ENCODE measurements at regions not wholly inside any gene's neighbourhood (a gene's known extent, or its start where the extent isn't known, plus 50 kb on each side); places are given as distances from the start of the nearest gene placed in this dataset.
"Not testable (repeated sequence)": the region's sequence is repeated elsewhere in the genome, so short reads cannot be mapped to it uniquely, and the experiment has no call there.

DNA sequence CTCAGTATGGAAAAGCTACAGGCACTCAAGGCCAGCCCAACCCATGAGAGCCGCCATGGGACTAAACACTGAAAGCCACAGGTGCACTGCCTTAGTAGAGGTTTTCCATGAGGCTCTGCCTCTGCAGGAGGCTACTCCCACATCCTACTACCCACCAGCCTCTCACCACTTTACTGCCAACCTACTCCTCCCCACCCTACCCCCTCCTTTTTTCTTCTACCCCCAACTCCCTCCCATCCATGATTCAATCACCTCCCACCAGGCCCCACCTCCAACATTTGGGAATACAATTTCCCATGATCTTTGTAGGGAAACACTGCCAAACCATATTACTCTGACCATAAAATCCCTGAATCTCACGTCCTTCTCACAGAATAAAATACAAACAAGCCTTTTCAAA lies 101.6 kb upstream of the CTSV start:
- no peak overlapping the region for H3K4me2 ChIP-seq (ENCODE audit: control insufficient read depth, insufficient read depth)
- CTCF ChIA-PET: no interaction called here
- no peaks in the 10 kb centered on the region for H3K4me1 ChIP-seq (ENCODE audit: control insufficient read depth, insufficient read depth, low read length)
- H4K20me1 ChIP-seq (ENCODE audit: control insufficient read depth, insufficient read depth): no peaks in the 10 kb centered on the region
- POLR2A ChIA-PET: no interaction called here
- no peaks in the 10 kb centered on the region for H3K79me2 ChIP-seq (ENCODE audit: control insufficient read depth, insufficient read depth, low read length)
- no peaks in the 10 kb centered on the region for H3K27me3 ChIP-seq (replicated peaks in 1 of 2; ENCODE audit: control insufficient read depth in 2 of 2, insufficient read depth in 2 of 2, low read length in 1 of 2)
- H3K4me3 ChIP-seq: no peak overlapping the region
- no TSS peak for BruUV-seq (replicated peaks)
- intact Hi-C loops (cut with micrococcal nuclease; ENCODE audit: unreplicated experiment) (no loop called here), in situ Hi-C loops (cut with MboI) (no loop called here)
- RAD21 ChIA-PET (ENCODE audit: unreplicated experiment): no interaction called here
- H3K9me3 ChIP-seq (replicated peaks; ENCODE audit: control insufficient read depth, insufficient read depth, low read length): no peaks in the 10 kb centered on the region
- 0% methylated on average over 2 of the region's 2 CpGs for WGBS (ENCODE audit: insufficient coverage, insufficient replicate concordance, low lambda C conversion rate, missing lambda C conversion rate)
- H3K36me3 ChIP-seq (ENCODE audit: control insufficient read depth in 2 of 2, insufficient read depth in 2 of 2, low read length in 1 of 2): no peaks in the 10 kb centered on the region
- SMC1A ChIA-PET (ENCODE audit: uncharacterized antibody, unreplicated experiment): no interaction called here
- no peak for DNase-seq (ENCODE audit: low read depth, low spot score)
- no peak overlapping the region for H3K9ac ChIP-seq (ENCODE audit: control insufficient read depth, insufficient read depth, low read length)
- no peak for FAIRE-seq
- no peak for ATAC-seq
- H3K27ac ChIP-seq (ENCODE audit: control insufficient read depth, insufficient read depth): no peak overlapping the region
- TF ChIP-seq, protein P1, sequence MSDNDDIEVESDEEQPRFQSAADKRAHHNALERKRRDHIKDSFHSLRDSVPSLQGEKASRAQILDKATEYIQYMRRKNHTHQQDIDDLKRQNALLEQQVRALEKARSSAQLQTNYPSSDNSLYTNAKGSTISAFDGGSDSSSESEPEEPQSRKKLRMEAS (IDR thresholded peaks at IDR 0.05; ENCODE audit: low read depth, low read length): no peak
- TF ChIP-seq SP1 (IDR thresholded peaks at IDR 0.05; ENCODE audit: low read depth, low read length): no peak
- H2AFZ ChIP-seq (ENCODE audit: control insufficient read depth, low read depth, low read length): no peak overlapping the region

DNA sequence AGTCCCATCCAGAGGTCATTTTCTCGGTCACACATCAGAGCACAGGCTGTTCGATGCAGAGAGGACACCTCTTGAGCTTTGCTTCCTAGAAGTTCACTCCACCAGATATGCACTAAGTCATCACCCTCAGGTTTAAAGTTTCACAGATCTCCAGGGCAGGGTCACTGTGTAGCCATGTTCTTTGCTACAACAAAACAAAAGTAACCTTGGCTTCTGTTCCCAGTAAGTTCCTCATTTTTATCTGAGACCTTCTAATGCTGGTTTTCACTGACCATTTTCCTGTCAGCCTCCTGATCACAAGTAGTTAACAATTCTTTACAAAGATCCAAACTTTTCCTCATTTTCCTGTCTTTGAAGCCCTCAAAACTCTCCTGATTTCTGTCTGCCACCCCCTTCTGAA lies 97.5 kb upstream of the CTSV start:
- ChIA-PET POLR2A (no interaction called here), CTCF (no interaction called here), RAD21 (ENCODE audit: unreplicated experiment) (no interaction called here), SMC1A (ENCODE audit: uncharacterized antibody, unreplicated experiment) (no interaction called here)
- DNase-seq (ENCODE audit: low read depth, low spot score): no peak
- Histone ChIP-seq H3K27me3 (replicated peaks in 1 of 2; ENCODE audit: control insufficient read depth in 2 of 2, insufficient read depth in 2 of 2, low read length in 1 of 2) (no peaks in the 10 kb centered on the region), H3K9me3 (replicated peaks; ENCODE audit: control insufficient read depth, insufficient read depth, low read length) (no peaks in the 10 kb centered on the region), H3K79me2 (ENCODE audit: control insufficient read depth, insufficient read depth, low read length) (no peaks in the 10 kb centered on the region), H2AFZ (ENCODE audit: control insufficient read depth, low read depth, low read length) (no peak overlapping the region), H3K4me1 (ENCODE audit: control insufficient read depth, insufficient read depth, low read length) (no peaks in the 10 kb centered on the region), H3K4me3 (no peak overlapping the region), H3K27ac (ENCODE audit: control insufficient read depth, insufficient read depth) (no peak overlapping the region), H4K20me1 (ENCODE audit: control insufficient read depth, insufficient read depth) (no peaks in the 10 kb centered on the region), H3K4me2 (ENCODE audit: control insufficient read depth, insufficient read depth) (no peak overlapping the region), H3K36me3 (ENCODE audit: control insufficient read depth in 2 of 2, insufficient read depth in 2 of 2, low read length in 1 of 2) (no peaks in the 10 kb centered on the region), H3K9ac (ENCODE audit: control insufficient read depth, insufficient read depth, low read length) (no peak overlapping the region)
- WGBS (ENCODE audit: insufficient coverage, insufficient replicate concordance, low lambda C conversion rate, missing lambda C conversion rate): 20% methylated on average over 2 of the region's 2 CpGs
- intact Hi-C loops (cut with micrococcal nuclease; ENCODE audit: unreplicated experiment): no loop called here
- no peak for ATAC-seq
- FAIRE-seq: no peak
- no peak for TF ChIP-seq IKZF1 (conservative IDR thresholded peaks at IDR 0.05)
- TF ChIP-seq, protein P2, sequence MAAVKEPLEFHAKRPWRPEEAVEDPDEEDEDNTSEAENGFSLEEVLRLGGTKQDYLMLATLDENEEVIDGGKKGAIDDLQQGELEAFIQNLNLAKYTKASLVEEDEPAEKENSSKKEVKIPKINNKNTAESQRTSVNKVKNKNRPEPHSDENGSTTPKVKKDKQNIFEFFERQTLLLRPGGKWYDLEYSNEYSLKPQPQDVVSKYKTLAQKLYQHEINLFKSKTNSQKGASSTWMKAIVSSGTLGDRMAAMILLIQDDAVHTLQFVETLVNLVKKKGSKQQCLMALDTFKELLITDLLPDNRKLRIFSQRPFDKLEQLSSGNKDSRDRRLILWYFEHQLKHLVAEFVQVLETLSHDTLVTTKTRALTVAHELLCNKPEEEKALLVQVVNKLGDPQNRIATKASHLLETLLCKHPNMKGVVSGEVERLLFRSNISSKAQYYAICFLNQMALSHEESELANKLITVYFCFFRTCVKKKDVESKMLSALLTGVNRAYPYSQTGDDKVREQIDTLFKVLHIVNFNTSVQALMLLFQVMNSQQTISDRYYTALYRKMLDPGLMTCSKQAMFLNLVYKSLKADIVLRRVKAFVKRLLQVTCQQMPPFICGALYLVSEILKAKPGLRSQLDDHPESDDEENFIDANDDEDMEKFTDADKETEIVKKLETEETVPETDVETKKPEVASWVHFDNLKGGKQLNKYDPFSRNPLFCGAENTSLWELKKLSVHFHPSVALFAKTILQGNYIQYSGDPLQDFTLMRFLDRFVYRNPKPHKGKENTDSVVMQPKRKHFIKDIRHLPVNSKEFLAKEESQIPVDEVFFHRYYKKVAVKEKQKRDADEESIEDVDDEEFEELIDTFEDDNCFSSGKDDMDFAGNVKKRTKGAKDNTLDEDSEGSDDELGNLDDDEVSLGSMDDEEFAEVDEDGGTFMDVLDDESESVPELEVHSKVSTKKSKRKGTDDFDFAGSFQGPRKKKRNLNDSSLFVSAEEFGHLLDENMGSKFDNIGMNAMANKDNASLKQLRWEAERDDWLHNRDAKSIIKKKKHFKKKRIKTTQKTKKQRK (IDR thresholded peaks at IDR 0.05; ENCODE audit: low read depth, low read length): no peak
- in situ Hi-C loops (cut with MboI): no loop called here
- no TSS peak for BruUV-seq (replicated peaks)

DNA sequence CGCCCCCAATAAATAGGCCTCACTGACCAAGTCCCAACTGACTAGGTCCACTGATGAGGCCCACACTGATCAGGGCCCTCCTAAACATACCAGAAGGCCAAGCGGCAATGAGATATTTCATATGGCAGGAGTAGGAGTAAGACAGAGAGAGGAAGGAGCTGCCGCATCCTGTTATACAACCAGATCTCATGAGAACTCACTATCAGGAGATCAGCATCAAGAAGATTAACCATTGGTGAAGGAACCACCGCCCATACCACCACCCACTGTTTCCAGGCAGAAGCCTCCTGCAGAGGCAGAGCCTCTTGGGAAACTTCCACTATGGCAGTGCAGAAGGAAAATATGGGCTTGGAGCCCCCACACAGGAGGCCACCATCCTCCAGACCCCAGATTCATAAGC lies 95.0 kb upstream of the CTSV start:
- in situ Hi-C loops (cut with MboI); H3K79me2 ChIP-seq (ENCODE audit: control insufficient read depth, insufficient read depth, low read length); H3K4me2 ChIP-seq (ENCODE audit: control insufficient read depth, insufficient read depth); FAIRE-seq; H3K9me3 ChIP-seq (replicated peaks; ENCODE audit: control insufficient read depth, insufficient read depth, low read length); H3K27ac ChIP-seq (ENCODE audit: control insufficient read depth, insufficient read depth); H3K4me3 ChIP-seq; intact Hi-C loops (cut with micrococcal nuclease; ENCODE audit: unreplicated experiment); H3K36me3 ChIP-seq (ENCODE audit: control insufficient read depth in 2 of 2, insufficient read depth in 2 of 2, low read length in 1 of 2); BruUV-seq (replicated peaks); H2AFZ ChIP-seq (ENCODE audit: control insufficient read depth, low read depth, low read length); H4K20me1 ChIP-seq (ENCODE audit: control insufficient read depth, insufficient read depth); H3K27me3 ChIP-seq (replicated peaks in 1 of 2; ENCODE audit: control insufficient read depth in 2 of 2, insufficient read depth in 2 of 2, low read length in 1 of 2); CTCF ChIA-PET; DNase-seq (ENCODE audit: low read depth, low spot score); H3K9ac ChIP-seq (ENCODE audit: control insufficient read depth, insufficient read depth, low read length); RAD21 ChIA-PET (ENCODE audit: unreplicated experiment); ATAC-seq; H3K4me1 ChIP-seq (ENCODE audit: control insufficient read depth, insufficient read depth, low read length); POLR2A ChIA-PET; SMC1A ChIA-PET (ENCODE audit: uncharacterized antibody, unreplicated experiment): not testable (repeated sequence)
- 43% methylated on average over 4 of the region's 4 CpGs for WGBS (ENCODE audit: insufficient coverage, insufficient replicate concordance, low lambda C conversion rate, missing lambda C conversion rate)

Data from GM12878 (cell line).